ENCODE measurements at regions not wholly inside any gene's neighbourhood (a gene's known extent, or its start where the extent isn't known, plus 50 kb on each side); places are given as distances from the start of the nearest gene placed in this dataset.

GRCh38 chr6:15874821-15875220 lies 212.0 kb upstream of the DTNBP1 start:
- Histone ChIP-seq H3K27me3 (ENCODE audit: control insufficient read depth in 3 of 3, insufficient read depth in 3 of 3, low read length in 3 of 3) (no peaks in the 10 kb centered on the region), H3K9me3 (ENCODE audit: control insufficient read depth in 2 of 2, insufficient read depth in 1 of 2, low read depth in 1 of 2, low read length in 1 of 2) (no peaks in the 10 kb centered on the region), H3K4me3 (ENCODE audit: low read depth in 1 of 3, low read length in 3 of 3) (no peak overlapping the region), H3K4me1 (ENCODE audit: control insufficient read depth in 3 of 3, insufficient read depth in 2 of 3, low read depth in 1 of 3, low read length in 2 of 3) (peaks cover 1 to 9% (median 2%) of the 10 kb centered on the region in 3 donors), H3K36me3 (ENCODE audit: control insufficient read depth in 3 of 3, insufficient read depth in 2 of 3, low read depth in 1 of 3, low read length in 3 of 3) (no peaks in the 10 kb centered on the region), H3K27ac (ENCODE audit: low read depth in 1 of 3, low read length in 2 of 3) (no peak overlapping the region)
- DNase-seq (no peak), FAIRE-seq (no peak)
- 85 to 94% (median 89%) methylated on average over 3 of the region's 3 CpGs for WGBS, 3 donors

DNA sequence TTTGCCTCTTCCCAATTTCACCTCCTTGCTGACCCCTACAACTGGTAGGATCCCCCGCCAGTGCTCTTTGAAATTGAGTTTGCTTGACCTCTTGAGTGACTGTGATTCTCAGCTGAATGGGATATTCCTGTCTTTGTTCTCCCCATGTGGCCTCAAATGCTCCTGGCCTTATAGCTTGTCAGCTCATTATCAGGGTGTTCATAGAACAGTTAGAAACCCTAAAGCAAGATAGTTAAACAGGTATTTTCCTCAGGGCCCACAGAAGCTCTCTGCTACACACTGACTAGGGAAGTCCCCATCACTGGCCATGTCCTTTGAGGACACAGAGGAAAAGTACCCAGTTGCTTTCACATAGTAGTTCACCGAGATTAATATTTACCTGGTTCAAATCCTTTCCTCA lies 211.5 kb upstream of the DTNBP1 start:
- Histone ChIP-seq H3K4me3 (ENCODE audit: low read depth in 1 of 3, low read length in 3 of 3) (no peak overlapping the region), H3K4me1 (ENCODE audit: control insufficient read depth in 3 of 3, insufficient read depth in 2 of 3, low read depth in 1 of 3, low read length in 2 of 3) (peaks cover 0 to 9% (median 1%) of the 10 kb centered on the region in 3 donors), H3K36me3 (ENCODE audit: control insufficient read depth in 3 of 3, insufficient read depth in 2 of 3, low read depth in 1 of 3, low read length in 3 of 3) (no peaks in the 10 kb centered on the region), H3K27me3 (ENCODE audit: control insufficient read depth in 3 of 3, insufficient read depth in 3 of 3, low read length in 3 of 3) (no peaks in the 10 kb centered on the region), H3K27ac (ENCODE audit: low read depth in 1 of 3, low read length in 2 of 3) (no peak overlapping the region), H3K9me3 (ENCODE audit: control insufficient read depth in 2 of 2, insufficient read depth in 1 of 2, low read depth in 1 of 2, low read length in 1 of 2) (no peaks in the 10 kb centered on the region)
- 78 to 88% (median 85%) methylated on average over 2 of the region's 2 CpGs for WGBS, 3 donors
- DNase-seq (no peak), FAIRE-seq (no peak)

GRCh38 chr6:15872241-15873103 lies 209.6 kb upstream of the DTNBP1 start:
- WGBS, 3 donors: 62 to 88% (median 67%) methylated on average over 11 of the region's 11 CpGs
- Histone ChIP-seq H3K36me3 (ENCODE audit: control insufficient read depth in 3 of 3, insufficient read depth in 2 of 3, low read depth in 1 of 3, low read length in 3 of 3) (no peaks in the 10 kb centered on the region), H3K4me3 (ENCODE audit: low read depth in 1 of 3, low read length in 3 of 3) (no peak overlapping the region), H3K27ac (ENCODE audit: low read depth in 1 of 3, low read length in 2 of 3) (no peak overlapping the region), H3K4me1 (ENCODE audit: control insufficient read depth in 3 of 3, insufficient read depth in 2 of 3, low read depth in 1 of 3, low read length in 2 of 3) (peaks cover 0 to 9% (median 1%) of the 10 kb centered on the region in 3 donors), H3K9me3 (ENCODE audit: control insufficient read depth in 2 of 2, insufficient read depth in 1 of 2, low read depth in 1 of 2, low read length in 1 of 2) (no peaks in the 10 kb centered on the region), H3K27me3 (ENCODE audit: control insufficient read depth in 3 of 3, insufficient read depth in 3 of 3, low read length in 3 of 3) (no peaks in the 10 kb centered on the region)
- FAIRE-seq (no peak), DNase-seq (no peak)

DNA sequence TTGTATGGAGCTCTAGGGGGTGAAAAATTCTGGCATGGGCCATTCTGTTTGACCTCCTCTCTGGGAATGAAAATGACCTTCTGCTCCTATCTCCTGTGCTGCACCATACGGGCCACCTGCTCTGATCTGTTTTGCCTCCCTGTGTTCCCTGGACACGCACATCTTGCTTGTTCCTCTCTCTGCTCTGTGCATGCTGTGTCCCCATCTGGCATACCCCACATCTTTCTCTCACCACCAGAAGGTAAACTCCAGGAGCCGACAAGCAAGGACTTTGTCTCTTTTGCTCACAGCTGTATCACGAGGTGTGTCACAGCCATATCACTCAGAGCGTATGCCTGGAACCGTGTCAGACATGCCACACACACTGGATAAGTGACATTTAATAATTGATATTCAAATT lies 208.4 kb upstream of the DTNBP1 start:
- peaks cover 0 to 9% (median 1%) of the 10 kb centered on the region in 3 donors for H3K4me1 ChIP-seq (ENCODE audit: control insufficient read depth in 3 of 3, insufficient read depth in 2 of 3, low read depth in 1 of 3, low read length in 2 of 3)
- no peak overlapping the region for H3K4me3 ChIP-seq (ENCODE audit: low read depth in 1 of 3, low read length in 3 of 3)
- 21 to 66% (median 25%) methylated on average over 6 of the region's 6 CpGs for WGBS, 3 donors
- H3K9me3 ChIP-seq (ENCODE audit: control insufficient read depth in 2 of 2, insufficient read depth in 1 of 2, low read depth in 1 of 2, low read length in 1 of 2): no peaks in the 10 kb centered on the region
- no peaks in the 10 kb centered on the region for H3K36me3 ChIP-seq (ENCODE audit: control insufficient read depth in 3 of 3, insufficient read depth in 2 of 3, low read depth in 1 of 3, low read length in 3 of 3)
- no peak overlapping the region for H3K27ac ChIP-seq (ENCODE audit: low read depth in 1 of 3, low read length in 2 of 3)
- no peaks in the 10 kb centered on the region for H3K27me3 ChIP-seq (ENCODE audit: control insufficient read depth in 3 of 3, insufficient read depth in 3 of 3, low read length in 3 of 3)
- FAIRE-seq (no peak), DNase-seq (peak; percentile 74 to 83)

- H3K4me3 ChIP-seq (ENCODE audit: low read depth in 1 of 3, low read length in 3 of 3): no peak overlapping the region
- no peaks in the 10 kb centered on the region for H3K27me3 ChIP-seq (ENCODE audit: control insufficient read depth in 3 of 3, insufficient read depth in 3 of 3, low read length in 3 of 3)
- FAIRE-seq (no peak), DNase-seq (no peak)
- WGBS, 3 donors: 57 to 78% (median 75%) methylated on average over 3 of the region's 3 CpGs
- no peaks in the 10 kb centered on the region for H3K36me3 ChIP-seq (ENCODE audit: control insufficient read depth in 3 of 3, insufficient read depth in 2 of 3, low read depth in 1 of 3, low read length in 3 of 3)
- peaks cover 0 to 9% (median 1%) of the 10 kb centered on the region in 3 donors for H3K4me1 ChIP-seq (ENCODE audit: control insufficient read depth in 3 of 3, insufficient read depth in 2 of 3, low read depth in 1 of 3, low read length in 2 of 3)
- no peaks in the 10 kb centered on the region for H3K9me3 ChIP-seq (ENCODE audit: control insufficient read depth in 2 of 2, insufficient read depth in 1 of 2, low read depth in 1 of 2, low read length in 1 of 2)
- H3K27ac ChIP-seq (ENCODE audit: low read depth in 1 of 3, low read length in 2 of 3): no peak overlapping the region
Measured at GRCh38 chr6:15870333-15871043, 207.7 kb upstream of the DTNBP1 start.

DNA sequence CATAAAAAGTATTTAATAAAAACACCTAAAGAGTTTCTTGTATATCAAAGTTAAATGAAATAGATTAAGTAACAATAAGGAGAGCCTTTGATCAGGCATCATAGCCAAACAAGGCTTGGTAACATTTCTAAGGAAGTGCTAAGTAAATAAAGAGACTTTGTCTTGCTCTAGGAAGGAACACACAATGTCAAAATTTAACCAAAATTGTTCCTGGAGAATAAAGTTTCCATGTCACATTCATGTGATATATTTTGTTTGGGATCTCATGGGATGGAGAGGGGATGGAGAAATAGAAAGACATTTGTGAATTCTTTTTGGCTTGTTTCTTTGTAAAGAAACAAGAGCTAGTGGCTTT lies 201.9 kb upstream of the DTNBP1 start:
- Histone ChIP-seq H3K9me3 (ENCODE audit: control insufficient read depth in 2 of 2, insufficient read depth in 1 of 2, low read depth in 1 of 2, low read length in 1 of 2) (no peaks in the 10 kb centered on the region), H3K27me3 (ENCODE audit: control insufficient read depth in 3 of 3, insufficient read depth in 3 of 3, low read length in 3 of 3) (no peaks in the 10 kb centered on the region), H3K27ac (ENCODE audit: low read depth in 1 of 3, low read length in 2 of 3) (no peak overlapping the region), H3K4me3 (ENCODE audit: low read depth in 1 of 3, low read length in 3 of 3) (no peak overlapping the region), H3K4me1 (ENCODE audit: control insufficient read depth in 3 of 3, insufficient read depth in 2 of 3, low read depth in 1 of 3, low read length in 2 of 3) (no peaks in the 10 kb centered on the region), H3K36me3 (ENCODE audit: control insufficient read depth in 3 of 3, insufficient read depth in 2 of 3, low read depth in 1 of 3, low read length in 3 of 3) (no peaks in the 10 kb centered on the region)
- DNase-seq: no peak
- no peak for FAIRE-seq

DNA sequence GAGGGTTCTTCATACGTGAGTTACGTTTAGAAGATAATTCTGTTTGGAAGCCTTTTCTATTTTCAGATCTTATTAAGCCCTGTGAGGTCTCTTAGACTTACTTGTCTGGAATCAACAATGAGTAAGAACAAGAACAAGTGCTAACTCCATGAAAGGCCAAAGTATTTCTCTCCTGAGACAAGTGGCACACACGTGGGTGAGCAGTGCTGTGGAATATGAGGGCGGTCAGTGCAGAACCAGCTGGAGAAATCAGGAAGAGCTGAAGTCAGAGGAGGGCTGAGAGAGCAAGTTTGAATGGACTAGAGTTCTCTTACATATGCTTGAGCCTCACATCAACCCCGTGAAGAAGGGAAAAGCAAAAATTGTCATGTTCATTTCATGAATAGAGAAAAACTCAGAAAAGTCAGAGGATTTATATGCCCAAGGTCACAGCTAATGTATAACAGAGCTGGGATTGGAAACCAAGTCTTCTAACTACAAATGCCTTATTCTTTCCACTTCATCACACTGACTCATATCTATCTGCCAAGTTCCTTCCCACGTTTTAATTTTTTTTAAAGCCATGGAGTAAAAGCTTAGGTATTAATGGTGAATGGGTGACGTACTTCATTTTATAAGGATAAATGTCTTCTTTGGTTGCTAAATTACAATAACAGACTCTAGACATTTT lies 201.3 kb upstream of the DTNBP1 start:
- Histone ChIP-seq H3K9me3 (ENCODE audit: control insufficient read depth in 2 of 2, insufficient read depth in 1 of 2, low read depth in 1 of 2, low read length in 1 of 2) (no peaks in the 10 kb centered on the region), H3K27me3 (ENCODE audit: control insufficient read depth in 3 of 3, insufficient read depth in 3 of 3, low read length in 3 of 3) (no peaks in the 10 kb centered on the region), H3K27ac (ENCODE audit: low read depth in 1 of 3, low read length in 2 of 3) (no peak overlapping the region), H3K4me1 (ENCODE audit: control insufficient read depth in 3 of 3, insufficient read depth in 2 of 3, low read depth in 1 of 3, low read length in 2 of 3) (no peaks in the 10 kb centered on the region), H3K36me3 (ENCODE audit: control insufficient read depth in 3 of 3, insufficient read depth in 2 of 3, low read depth in 1 of 3, low read length in 3 of 3) (no peaks in the 10 kb centered on the region), H3K4me3 (ENCODE audit: low read depth in 1 of 3, low read length in 3 of 3) (no peak overlapping the region)
- 75 to 83% (median 83%) methylated on average over 7 of the region's 7 CpGs for WGBS, 3 donors
- no peak for DNase-seq
- FAIRE-seq: no peak

- H3K4me1 ChIP-seq (ENCODE audit: control insufficient read depth in 3 of 3, insufficient read depth in 2 of 3, low read depth in 1 of 3, low read length in 2 of 3): no peaks in the 10 kb centered on the region
- H3K36me3 ChIP-seq (ENCODE audit: control insufficient read depth in 3 of 3, insufficient read depth in 2 of 3, low read depth in 1 of 3, low read length in 3 of 3): no peaks in the 10 kb centered on the region
- no peak for FAIRE-seq
- no peak overlapping the region for H3K4me3 ChIP-seq (ENCODE audit: low read depth in 1 of 3, low read length in 3 of 3)
- no peaks in the 10 kb centered on the region for H3K9me3 ChIP-seq (ENCODE audit: control insufficient read depth in 2 of 2, insufficient read depth in 1 of 2, low read depth in 1 of 2, low read length in 1 of 2)
- H3K27me3 ChIP-seq (ENCODE audit: control insufficient read depth in 3 of 3, insufficient read depth in 3 of 3, low read length in 3 of 3): no peaks in the 10 kb centered on the region
- 63 to 73% (median 66%) methylated on average over 1 of the region's 1 CpG for WGBS, 3 donors
- no peak overlapping the region for H3K27ac ChIP-seq (ENCODE audit: low read depth in 1 of 3, low read length in 2 of 3)
- DNase-seq: no peak
Measured at GRCh38 chr6:15862810-15863209, 200.0 kb upstream of the DTNBP1 start.

Data from small intestine (tissue), 7 donors.